ENCODE measurements at regions not wholly inside any gene's neighbourhood (a gene's known extent, or its start where the extent isn't known, plus 50 kb on each side); places are given as distances from the start of the nearest gene placed in this dataset.

GRCh38 chr15:97162805-97163495 lies 797.6 kb upstream of the ARRDC4 start:
- intact Hi-C loops (cut with micrococcal nuclease; ENCODE audit: unreplicated experiment): no loop called here
- BruUV-seq (replicated peaks): no TSS peak
- no peak for DNase-seq (ENCODE audit: low spot score)
- Histone ChIP-seq H3K9ac (ENCODE audit: insufficient read depth, low read depth, low read length) (no peak overlapping the region), H4K20me1 (ENCODE audit: insufficient read depth, low read length) (no peaks in the 10 kb centered on the region), H3K79me2 (ENCODE audit: insufficient read depth, low read length) (no peaks in the 10 kb centered on the region), H3K27me3 (ENCODE audit: control insufficient read depth in 1 of 2, insufficient read depth in 2 of 2, low read length in 2 of 2) (no peaks in the 10 kb centered on the region), H3K4me3 (replicated peaks in 1 of 3; ENCODE audit: insufficient read depth in 1 of 3, low read depth in 2 of 3, low read length in 3 of 3) (no peak overlapping the region), H2AFZ (ENCODE audit: low read length) (no peak overlapping the region), H3K4me1 (ENCODE audit: insufficient read depth, low read length) (no peaks in the 10 kb centered on the region), H3K36me3 (replicated peaks in 1 of 2; ENCODE audit: control insufficient read depth in 1 of 2, insufficient read depth in 2 of 2, low read length in 2 of 2) (no peaks in the 10 kb centered on the region), H3K4me2 (ENCODE audit: low read depth, low read length) (no peak overlapping the region), H3K27ac (ENCODE audit: extremely low read length, insufficient read depth, low read length) (no peak overlapping the region), H3K9me3 (ENCODE audit: low read length) (peaks cover 60% of the 10 kb centered on the region)
- ChIA-PET CTCF (ENCODE audit: low intra/inter-chr PET ratio, low total read pairs) (no interaction called here), POLR2A (no interaction called here)
- ATAC-seq: no peak
- in situ Hi-C loops (cut with HindIII; ENCODE audit: extremely low pct_ligation_motif_present, low pct_unique_long_range_greater_than_20kb): no loop called here
- 3% methylated on average over 2 of the region's 2 CpGs for WGBS (ENCODE audit: low lambda C conversion rate)
- TF ChIP-seq SRY (CRISPR knock-in tag; IDR thresholded peaks at IDR 0.05) (no peak), ATRX (CRISPR knock-in tag; IDR thresholded peaks at IDR 0.05; ENCODE audit: borderline replicate concordance) (no peak), MTA3 (CRISPR knock-in tag; IDR thresholded peaks at IDR 0.05) (no peak), ETV6 (CRISPR knock-in tag; conservative IDR thresholded peaks at IDR 0.05) (no peak), BCL3 (CRISPR knock-in tag; IDR thresholded peaks at IDR 0.05) (no peak), SMC3 (IDR thresholded peaks at IDR 0.05; ENCODE audit: low read length) (no peak), TBL1XR1 (IDR thresholded peaks at IDR 0.05; ENCODE audit: borderline replicate concordance, low read length, partially characterized antibody) (no peak), RXRA (CRISPR knock-in tag; IDR thresholded peaks at IDR 0.05) (no peak)
- no peak for FAIRE-seq

GRCh38 chr15:97165205-97165604 lies 795.3 kb upstream of the ARRDC4 start:
- DNase-seq (ENCODE audit: low spot score) (no peak), FAIRE-seq (no peak)
- TF ChIP-seq CBX2 (IDR thresholded peaks at IDR 0.05; ENCODE audit: low read depth, low read length): no peak
- TF ChIP-seq CBX2 (CRISPR knock-in tag; IDR thresholded peaks at IDR 0.05; ENCODE audit: low read depth): no peak
- no peak for TF ChIP-seq ZMAT3 (CRISPR knock-in tag; conservative IDR thresholded peaks at IDR 0.05)
- TF ChIP-seq IRF2 (CRISPR knock-in tag; IDR thresholded peaks at IDR 0.05): no peak
- TF ChIP-seq RFX5 (IDR thresholded peaks at IDR 0.05; ENCODE audit: low read depth, low read length): no peak
- no peak for TF ChIP-seq TOPORS (CRISPR knock-in tag; IDR thresholded peaks at IDR 0.05)
- TF ChIP-seq ZNF766 (CRISPR knock-in tag; IDR thresholded peaks at IDR 0.05; ENCODE audit: borderline replicate concordance): no peak
- no peak for TF ChIP-seq NCOA5 (CRISPR knock-in tag; IDR thresholded peaks at IDR 0.05)
- TF ChIP-seq ATAD3A (CRISPR knock-in tag; IDR thresholded peaks at IDR 0.05): no peak
- TF ChIP-seq ZNF44 (CRISPR knock-in tag; IDR thresholded peaks at IDR 0.05): no peak
- TF ChIP-seq RORA (CRISPR knock-in tag; IDR thresholded peaks at IDR 0.05): no peak
- no peak for TF ChIP-seq ZBTB2 (CRISPR knock-in tag; IDR thresholded peaks at IDR 0.05; ENCODE audit: low read depth)
- TF ChIP-seq TRIM24 (CRISPR knock-in tag; IDR thresholded peaks at IDR 0.05): no peak

More at GRCh38 chr15:97165205-97165604, 795.3 kb upstream of the ARRDC4 start:
- no peaks in the 10 kb centered on the region for H3K36me3 ChIP-seq (replicated peaks in 1 of 2; ENCODE audit: control insufficient read depth in 1 of 2, insufficient read depth in 2 of 2, low read length in 2 of 2)
- H3K27me3 ChIP-seq (ENCODE audit: control insufficient read depth in 1 of 2, insufficient read depth in 2 of 2, low read length in 2 of 2): no peaks in the 10 kb centered on the region
- 22% methylated on average over 2 of the region's 2 CpGs for WGBS (ENCODE audit: low lambda C conversion rate)
- no peak for ATAC-seq
- peaks cover 63% of the 10 kb centered on the region for H3K9me3 ChIP-seq (ENCODE audit: low read length)
- intact Hi-C loops (cut with micrococcal nuclease; ENCODE audit: unreplicated experiment) (no loop called here), in situ Hi-C loops (cut with HindIII; ENCODE audit: extremely low pct_ligation_motif_present, low pct_unique_long_range_greater_than_20kb) (no loop called here)
- no TSS peak for BruUV-seq (replicated peaks)
- ChIA-PET CTCF (ENCODE audit: low intra/inter-chr PET ratio, low total read pairs) (no interaction called here), POLR2A (no interaction called here)
- no peak overlapping the region for H3K4me2 ChIP-seq (ENCODE audit: low read depth, low read length)
- H3K27ac ChIP-seq (ENCODE audit: extremely low read length, insufficient read depth, low read length): no peak overlapping the region
- no peaks in the 10 kb centered on the region for H3K79me2 ChIP-seq (ENCODE audit: insufficient read depth, low read length)
- no peak overlapping the region for H3K4me3 ChIP-seq (replicated peaks in 1 of 3; ENCODE audit: insufficient read depth in 1 of 3, low read depth in 2 of 3, low read length in 3 of 3)
- H3K4me1 ChIP-seq (ENCODE audit: insufficient read depth, low read length): no peaks in the 10 kb centered on the region
- H4K20me1 ChIP-seq (ENCODE audit: insufficient read depth, low read length): no peaks in the 10 kb centered on the region
- H2AFZ ChIP-seq (ENCODE audit: low read length): no peak overlapping the region
- H3K9ac ChIP-seq (ENCODE audit: insufficient read depth, low read depth, low read length): no peak overlapping the region

Data from HepG2 (cell line).